H1 (cell line): ENCODE measurements at regions not wholly inside any gene's neighbourhood (a gene's known extent, or its start where the extent isn't known, plus 50 kb on each side); places are given as distances from the start of the nearest gene placed in this dataset.

Experiments
- CTCF ChIA-PET: fragments of 300-600 bp; sonication (Branson Sonifier 250); formaldehyde crosslinking; loops from one replicate; lab custom pipeline; 2021; ENCODE audit not compliant: partially characterized antibody; lab: Charles Lee
- POLR2A ChIA-PET: fragments of 300-600 bp; sonication (Branson Sonifier 250); formaldehyde crosslinking; loops from one replicate; lab custom pipeline; 2021; ENCODE audit warnings: inconsistent platforms; ENCODE audit not compliant: partially characterized antibody; lab: Charles Lee
- DNase-seq, 2 experiments: peaks; one replicate each; pipeline versions ENCODE4 v3.0.0 to v3.0.0-alpha.2; 2010 to 2022; ENCODE audit warnings: low spot score in 2 of 2, low read depth in 1 of 2, mixed read lengths in 1 of 2
- FAIRE-seq: peaks from 2 replicates; lab custom pipeline; 2011; peaks lifted over from hg19 to GRCh38; lab: Jason Lieb, UNC
- H2AFZ ChIP-seq: 2 replicates; pipeline ENCODE4 v1.8.1; 2012; ENCODE audit warnings: low read length, inconsistent platforms
- H2AK5ac ChIP-seq: 2 replicates; pipeline ENCODE4 v1.6.1; 2013; ENCODE audit warnings: low read depth, low read length
- H2BK120ac ChIP-seq: replicated peaks from 2 replicates; pipeline ENCODE3; 2013; ENCODE audit warnings: low read depth, low read length, inconsistent platforms
- H2BK12ac ChIP-seq: 2 replicates; pipeline ENCODE4 v1.6.1; 2013; ENCODE audit warnings: low read depth, low read length
- H2BK15ac ChIP-seq: 2 replicates; pipeline ENCODE4 v1.6.1; 2013; ENCODE audit warnings: low read length
- H2BK20ac ChIP-seq: 2 replicates; pipeline ENCODE4 v1.6.1; 2013; ENCODE audit warnings: low read length
- H2BK5ac ChIP-seq: 2 replicates; pipeline ENCODE4 v1.6.1; 2013; ENCODE audit warnings: low read depth, low read length
- H3K14ac ChIP-seq: 2 replicates; pipeline ENCODE4 v1.6.1; 2013; ENCODE audit warnings: inconsistent platforms; ENCODE audit not compliant: insufficient read length
- H3K18ac ChIP-seq: 2 replicates; pipeline ENCODE4 v1.6.1; 2013; ENCODE audit warnings: low read length; ENCODE audit errors: extremely low read depth
- H3K23ac ChIP-seq: 2 replicates; pipeline ENCODE4 v1.6.1; 2013; ENCODE audit warnings: inconsistent platforms; ENCODE audit not compliant: insufficient read length
- H3K23me2 ChIP-seq: 2 replicates; pipeline ENCODE4 v1.6.1; 2013; ENCODE audit warnings: low read depth, low read length
- H3K27ac ChIP-seq: 2 replicates; pipeline ENCODE4 v1.6.1; 2011; ENCODE audit warnings: low read depth, low read length, inconsistent platforms
- H3K27me3 ChIP-seq, 4 experiments: replicated peaks in 1 of 4; 1 replicate in 1 of 4; 2 replicates in 3 of 4; pipeline versions ENCODE4 v1.6.1 to v1.8.1; 2011 to 2013; ENCODE audit warnings: low read length in 3 of 4, mild to moderate bottlenecking in 3 of 4, inconsistent platforms in 2 of 4, mixed read lengths in 2 of 4, moderate library complexity in 1 of 4; ENCODE audit not compliant: control insufficient read depth in 3 of 4, insufficient read depth in 3 of 4; ENCODE audit errors: extremely low read depth in 1 of 4
- H3K36me3 ChIP-seq, 4 experiments: 2 replicates each; pipeline versions ENCODE4 v1.6.1 to v1.8.1; 2011 to 2013; ENCODE audit warnings: mild to moderate bottlenecking in 4 of 4, low read length in 3 of 4, moderate library complexity in 2 of 4, control low read depth in 1 of 4, inconsistent platforms in 1 of 4; ENCODE audit not compliant: insufficient read depth in 4 of 4, control insufficient read depth in 2 of 4
- H3K4ac ChIP-seq: replicated peaks from 2 replicates; pipeline ENCODE3; 2013; ENCODE audit warnings: low read length, low read depth, mixed read lengths, inconsistent platforms; ENCODE audit not compliant: insufficient read length
- H3K4me1 ChIP-seq, 4 experiments: replicated peaks in 1 of 4; 1 replicate in 1 of 4; 2 replicates in 3 of 4; pipeline versions ENCODE4 v1.6.1 to v1.8.1; 2011 to 2013; ENCODE audit warnings: low read length in 3 of 4, inconsistent platforms in 2 of 4, mixed read lengths in 1 of 4; ENCODE audit not compliant: insufficient read depth in 4 of 4, control insufficient read depth in 3 of 4
- H3K4me2 ChIP-seq, 2 experiments: 2 replicates each; pipeline versions ENCODE4 v1.6.1 to v1.8.1; 2011 to 2013; ENCODE audit warnings: low read depth in 2 of 2, low read length in 2 of 2, control low read depth in 1 of 2, inconsistent platforms in 1 of 2, mild to moderate bottlenecking in 1 of 2; ENCODE audit not compliant: insufficient read depth in 1 of 2
- H3K4me3 ChIP-seq, 4 experiments: fragments of 200-600, 300-600 bp in 1 of 4; sonication (generic), shearing (Covaris generic), sonication (Bioruptor Twin) in 1 of 4; 2 replicates each; pipeline versions ENCODE4 v1.5.1 to v1.8.1; 2011 to 2016; ENCODE audit warnings: low read length in 4 of 4, low read depth in 3 of 4, control low read depth in 2 of 4, inconsistent platforms in 2 of 4, mild to moderate bottlenecking in 2 of 4, mixed read lengths in 1 of 4, moderate library complexity in 1 of 4; ENCODE audit not compliant: insufficient read depth in 2 of 4; ENCODE audit errors: extremely low read depth in 1 of 4
- H3K56ac ChIP-seq: replicated peaks from 2 replicates; pipeline ENCODE3; 2013; ENCODE audit warnings: low read depth, mild to moderate bottlenecking, mixed read lengths, low read length, inconsistent platforms; ENCODE audit not compliant: insufficient read length
- H3K79me1 ChIP-seq: 2 replicates; pipeline ENCODE4 v1.6.1; 2013; ENCODE audit warnings: low read depth, low read length, control low read depth
- H3K79me2 ChIP-seq, 2 experiments: 2 replicates each; pipeline versions ENCODE4 v1.6.1 to v1.8.1; 2012 to 2013; ENCODE audit warnings: low read length in 2 of 2, mild to moderate bottlenecking in 2 of 2, inconsistent platforms in 1 of 2; ENCODE audit not compliant: insufficient read depth in 2 of 2, control insufficient read depth in 1 of 2
- H3K9ac ChIP-seq, 4 experiments: replicated peaks in 1 of 4; 1 replicate in 1 of 4; 2 replicates in 3 of 4; pipeline versions ENCODE4 v1.6.1 to v1.8.1; 2011 to 2013; ENCODE audit warnings: low read depth in 3 of 4, low read length in 3 of 4, control low read depth in 2 of 4, mild to moderate bottlenecking in 2 of 4, moderate library complexity in 2 of 4, inconsistent platforms in 1 of 4; ENCODE audit errors: extremely low read depth in 1 of 4
- H3K9me3 ChIP-seq, 2 experiments: 2 replicates each; pipeline versions ENCODE4 v1.6.1 to v1.8.1; 2012 to 2013; ENCODE audit warnings: mild to moderate bottlenecking in 2 of 2, moderate library complexity in 2 of 2, control low read depth in 1 of 2, inconsistent platforms in 1 of 2, low read depth in 1 of 2, low read length in 1 of 2, mixed read lengths in 1 of 2; ENCODE audit not compliant: insufficient read depth in 2 of 2
- H4K20me1 ChIP-seq, 2 experiments: replicated peaks in 1 of 2; 2 replicates each; pipeline versions ENCODE3 to v1.8.1; 2011 to 2013; ENCODE audit warnings: inconsistent platforms in 2 of 2, low read length in 2 of 2, mild to moderate bottlenecking in 1 of 2; ENCODE audit not compliant: insufficient read depth in 2 of 2, control insufficient read depth in 1 of 2
- H4K5ac ChIP-seq: 2 replicates; pipeline ENCODE4 v1.6.1; 2013; ENCODE audit warnings: low read length, low read depth, mixed read lengths, inconsistent platforms; ENCODE audit not compliant: insufficient read length
- H4K8ac ChIP-seq: 2 replicates; pipeline ENCODE4 v1.8.0; 2013; ENCODE audit warnings: mild to moderate bottlenecking, moderate library complexity, low read length, inconsistent platforms; ENCODE audit not compliant: insufficient read depth; ENCODE audit errors: extremely low read depth
- H4K91ac ChIP-seq: replicated peaks from 2 replicates; pipeline ENCODE3; 2013; ENCODE audit warnings: low read length, mixed read lengths, inconsistent platforms; ENCODE audit not compliant: insufficient read length
- CREB1 ChIP-seq: IDR thresholded peaks from 2 replicates; pipeline ENCODE4 v1.6.1; 2012; ENCODE audit warnings: inconsistent platforms
- EZH2 ChIP-seq: fragments of 200-600 bp; sonication (generic); IDR thresholded peaks from 2 replicates; pipeline ENCODE4 v1.7.1; 2012; ENCODE audit warnings: low read depth, mild to moderate bottlenecking, moderate library complexity, low read length, inconsistent platforms; ENCODE audit not compliant: severe bottlenecking
- GTF2F1 ChIP-seq: IDR thresholded peaks from 2 replicates; pipeline ENCODE4 v1.6.1; 2012; ENCODE audit warnings: low read depth, low read length, improper control_type of control experiment, borderline replicate concordance
- KDM4A ChIP-seq: IDR thresholded peaks from one replicate; pipeline ENCODE4 v1.7.1; 2012; ENCODE audit warnings: low read depth, mild to moderate bottlenecking, moderate library complexity, low read length, inconsistent platforms; ENCODE audit not compliant: severe bottlenecking
- NRF1 ChIP-seq: IDR thresholded peaks from 2 replicates; pipeline ENCODE4 v1.6.1; 2011; ENCODE audit warnings: mild to moderate bottlenecking, low read depth, low read length, improper control_type of control experiment
- PHF8 ChIP-seq: fragments of 200-600 bp; sonication (generic); conservative IDR thresholded peaks from 2 replicates; pipeline ENCODE4 v1.7.1; 2012; ENCODE audit warnings: low read depth, mild to moderate bottlenecking, inconsistent platforms, low read length, moderate library complexity
- RAD21 ChIP-seq, 2 experiments: IDR thresholded peaks in 1 of 2; conservative IDR thresholded peaks in 1 of 2; 2 replicates each; pipeline ENCODE4 v1.6.1; 2011; ENCODE audit warnings: low read depth in 2 of 2, low read length in 2 of 2, improper control_type of control experiment in 1 of 2, inconsistent platforms in 1 of 2, mild to moderate bottlenecking in 1 of 2, moderate library complexity in 1 of 2
- RFX5 ChIP-seq: IDR thresholded peaks from 2 replicates; pipeline ENCODE4 v1.6.1; 2011; ENCODE audit warnings: low read depth, low read length, improper control_type of control experiment, borderline replicate concordance
- RNF2 ChIP-seq: fragments of 200-900, 300-1000 bp; sonication (generic); IDR thresholded peaks from 2 replicates; pipeline ENCODE4 v1.7.1; 2016; ENCODE audit warnings: borderline replicate concordance, low read depth, mild to moderate bottlenecking, antibody characterized with exemption, low read length; ENCODE audit not compliant: poor library complexity, severe bottlenecking; ENCODE audit errors: missing control alignments
- RXRA ChIP-seq: IDR thresholded peaks from 2 replicates; pipeline ENCODE4 v1.6.1; 2011; ENCODE audit warnings: low read depth, mild to moderate bottlenecking, low read length, moderate library complexity; ENCODE audit not compliant: insufficient read depth
- SIX5 ChIP-seq: IDR thresholded peaks from 2 replicates; pipeline ENCODE4 v1.6.1; 2011; ENCODE audit warnings: mild to moderate bottlenecking, low read depth, low read length
- ZNF274 ChIP-seq: IDR thresholded peaks from 2 replicates; pipeline ENCODE4 v1.7.0; 2012; ENCODE audit warnings: low read length, borderline replicate concordance; ENCODE audit errors: extremely low read depth
- WGBS, 2 experiments: shearing (Covaris generic) in 1 of 2; methylation state at CpG; one replicate each; pipeline versions ENCODE4 v1.1.6 to v1.1.7; 2013 to 2015; ENCODE audit warnings: low lambda C conversion rate in 2 of 2, mixed read lengths in 2 of 2, inconsistent platforms in 1 of 2, low coverage in 1 of 2, missing lambda C conversion rate in 1 of 2; ENCODE audit not compliant: insufficient replicate concordance in 2 of 2, insufficient coverage in 1 of 2, insufficient read length in 1 of 2; ENCODE audit errors: extremely low coverage in 1 of 2, missing lambda C conversion rate in 1 of 2; 5-methylcytosine and 5-hydroxymethylcytosine counted together
- TF ChIP-seq, protein P1 (sequence below): IDR thresholded peaks from 2 replicates; pipeline ENCODE4 v1.6.1; 2012; ENCODE audit warnings: low read length, inconsistent platforms

GRCh38 chrX:39406799-39407198 lies 605.5 kb downstream of the MID1IP1 start:
- no peak overlapping the region for H4K5ac ChIP-seq
- H3K23me2 ChIP-seq = no peaks in the 10 kb centered on the region
- H2BK5ac ChIP-seq = no peak overlapping the region
- no peak overlapping the region for H3K23ac ChIP-seq
- no peak overlapping the region for H2BK12ac ChIP-seq
- H3K27ac ChIP-seq = no peak overlapping the region
- H3K4me1 ChIP-seq = no peaks in the 10 kb centered on the region
- H3K56ac ChIP-seq = no peak overlapping the region
- H3K18ac ChIP-seq = no peak overlapping the region
- no peak overlapping the region for H4K91ac ChIP-seq
- H2AK5ac ChIP-seq = no peak overlapping the region
- no peak overlapping the region for H3K9ac ChIP-seq
- POLR2A ChIA-PET = no interaction called here
- no peaks in the 10 kb centered on the region for H3K27me3 ChIP-seq
- H3K9me3 ChIP-seq = no peaks in the 10 kb centered on the region
- no peak overlapping the region for H2AFZ ChIP-seq
- H3K4me3 ChIP-seq = no peak overlapping the region
- no peak overlapping the region for H3K4me2 ChIP-seq
- H3K79me2 ChIP-seq = no peaks in the 10 kb centered on the region
- DNase-seq (no peak), FAIRE-seq (no peak)
- H2BK120ac ChIP-seq = no peak overlapping the region
- H3K4ac ChIP-seq = no peak overlapping the region
- no peak overlapping the region for H3K14ac ChIP-seq
- no peak overlapping the region for H4K8ac ChIP-seq
- CTCF ChIA-PET = no interaction called here
- no peak overlapping the region for H2BK15ac ChIP-seq
- no peaks in the 10 kb centered on the region for H3K79me1 ChIP-seq
- H3K36me3 ChIP-seq = no peaks in the 10 kb centered on the region
- H4K20me1 ChIP-seq = peaks cover 0 to 4% of the 10 kb centered on the region in 2 experiments
- no peak overlapping the region for H2BK20ac ChIP-seq
- 90% methylated on average over 2 of the region's 2 CpGs; no CpG with 5 or more reads in 1 of the 2 experiments for WGBS, 2 experiments
- TF ChIP-seq SIX5 (no peak), RXRA (no peak), CREB1 (no peak), PHF8 (no peak), RNF2 (no peak), GTF2F1 (no peak), NRF1 (no peak), RAD21 (IDR thresholded peaks at IDR 0.05 in 1 of 2, conservative IDR thresholded peaks at IDR 0.05 in 1 of 2; ENCODE audit: low read depth in 2 of 2, low read length in 2 of 2) (no peak), ZNF274 (no peak), KDM4A (no peak), RFX5 (no peak), EZH2 (no peak)
- TF ChIP-seq, protein P1, sequence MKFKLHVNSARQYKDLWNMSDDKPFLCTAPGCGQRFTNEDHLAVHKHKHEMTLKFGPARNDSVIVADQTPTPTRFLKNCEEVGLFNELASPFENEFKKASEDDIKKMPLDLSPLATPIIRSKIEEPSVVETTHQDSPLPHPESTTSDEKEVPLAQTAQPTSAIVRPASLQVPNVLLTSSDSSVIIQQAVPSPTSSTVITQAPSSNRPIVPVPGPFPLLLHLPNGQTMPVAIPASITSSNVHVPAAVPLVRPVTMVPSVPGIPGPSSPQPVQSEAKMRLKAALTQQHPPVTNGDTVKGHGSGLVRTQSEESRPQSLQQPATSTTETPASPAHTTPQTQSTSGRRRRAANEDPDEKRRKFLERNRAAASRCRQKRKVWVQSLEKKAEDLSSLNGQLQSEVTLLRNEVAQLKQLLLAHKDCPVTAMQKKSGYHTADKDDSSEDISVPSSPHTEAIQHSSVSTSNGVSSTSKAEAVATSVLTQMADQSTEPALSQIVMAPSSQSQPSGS = no peak
